Urinary bladder (tissue), 3 donors: ENCODE measurements at regions not wholly inside any gene's neighbourhood (a gene's known extent, or its start where the extent isn't known, plus 50 kb on each side); places are given as distances from the start of the nearest gene placed in this dataset.

ENCODE experiments used
- DNase-seq: peaks from one replicate; pipeline ENCODE4 v3.0.0-alpha.2; 2015; ENCODE audit errors: extremely low spot score
- H3K27ac ChIP-seq: one replicate; pipeline ENCODE4 v1.5.1; 2013; ENCODE audit warnings: low read depth, mild to moderate bottlenecking, moderate library complexity
- H3K36me3 ChIP-seq: one replicate; pipeline ENCODE4 v1.6.1; 2013; ENCODE audit warnings: mild to moderate bottlenecking, moderate library complexity; ENCODE audit not compliant: insufficient read depth
- H3K4me1 ChIP-seq: one replicate; pipeline ENCODE4 v1.6.1; 2013; ENCODE audit warnings: mild to moderate bottlenecking, moderate library complexity; ENCODE audit not compliant: insufficient read depth
- H3K4me3 ChIP-seq: one replicate; pipeline ENCODE4 v1.5.1; 2013; ENCODE audit warnings: low read depth, low read length
- WGBS: extraction: QIAGEN DNeasy Blood & Tissue Kit; methylation state at CpG from one replicate; pipeline ENCODE4 v1.1.7; 2013; 5-methylcytosine and 5-hydroxymethylcytosine counted together
- donor health status: healthy with polysubstance abuse.
- donor health status: healthy.

DNA sequence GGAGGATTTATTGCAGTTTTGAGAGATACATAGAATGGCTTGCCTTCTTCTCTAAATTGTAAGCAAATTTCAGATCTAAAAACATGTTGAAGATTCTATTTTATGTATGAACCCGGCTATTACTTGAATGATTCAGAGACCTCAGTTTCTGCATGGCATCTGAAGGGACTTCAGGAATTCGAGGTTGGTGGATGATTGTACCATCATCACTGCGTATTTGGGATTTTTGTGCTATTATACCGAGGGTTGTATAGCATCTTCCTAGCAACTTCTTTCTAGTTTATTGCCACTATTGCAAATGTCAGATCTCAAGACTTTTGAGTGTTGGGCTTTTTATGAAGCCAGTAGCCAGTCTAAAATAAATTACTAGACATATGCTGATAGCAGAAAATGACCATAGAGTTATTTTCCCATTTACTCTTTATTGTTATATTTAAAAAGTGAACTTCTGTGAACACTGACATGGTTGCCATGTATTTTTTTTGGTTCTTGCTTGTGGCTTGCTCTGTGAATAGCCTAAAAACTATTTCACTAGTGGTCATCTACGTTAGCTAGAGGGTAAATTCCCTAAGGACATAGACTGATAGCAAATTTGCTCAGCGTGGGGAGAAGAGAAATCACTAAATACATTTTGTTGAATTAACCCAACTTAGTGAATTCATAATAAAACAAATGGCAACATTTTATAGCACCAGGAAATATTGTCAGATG, 70.6 kb upstream of the KLF12 start:
- 93% methylated on average over 6 of the region's 6 CpGs for WGBS
- H3K4me3 ChIP-seq, result no peak overlapping the region
- no peaks in the 10 kb centered on the region for H3K4me1 ChIP-seq
- H3K36me3 ChIP-seq, result no peaks in the 10 kb centered on the region
- DNase-seq, result no peak
- no peak overlapping the region for H3K27ac ChIP-seq

DNA sequence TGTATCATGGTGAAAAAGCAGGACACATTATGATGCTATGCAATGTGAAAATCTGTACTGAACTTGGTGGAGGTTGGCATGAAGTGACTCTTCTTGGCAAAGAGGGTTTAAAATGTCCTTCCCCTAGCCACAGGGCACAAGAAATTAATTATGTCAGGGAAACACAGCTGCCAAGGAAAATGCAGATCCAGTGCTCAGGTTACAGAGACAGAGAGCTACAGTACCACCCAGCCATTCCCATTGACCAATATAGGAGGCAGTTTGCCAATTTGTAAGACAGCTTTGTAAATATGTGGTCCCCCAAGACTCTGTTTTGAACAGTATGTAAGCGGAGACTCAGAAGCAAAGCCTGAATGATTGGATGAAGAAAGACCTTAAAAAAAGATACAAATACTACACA, 69.4 kb upstream of the KLF12 start:
- no peak for DNase-seq
- 93% methylated on average over 1 of the region's 1 CpG for WGBS
- no peak overlapping the region for H3K27ac ChIP-seq
- H3K4me1 ChIP-seq, result no peaks in the 10 kb centered on the region
- H3K4me3 ChIP-seq, result no peak overlapping the region
- H3K36me3 ChIP-seq, result no peaks in the 10 kb centered on the region

DNA sequence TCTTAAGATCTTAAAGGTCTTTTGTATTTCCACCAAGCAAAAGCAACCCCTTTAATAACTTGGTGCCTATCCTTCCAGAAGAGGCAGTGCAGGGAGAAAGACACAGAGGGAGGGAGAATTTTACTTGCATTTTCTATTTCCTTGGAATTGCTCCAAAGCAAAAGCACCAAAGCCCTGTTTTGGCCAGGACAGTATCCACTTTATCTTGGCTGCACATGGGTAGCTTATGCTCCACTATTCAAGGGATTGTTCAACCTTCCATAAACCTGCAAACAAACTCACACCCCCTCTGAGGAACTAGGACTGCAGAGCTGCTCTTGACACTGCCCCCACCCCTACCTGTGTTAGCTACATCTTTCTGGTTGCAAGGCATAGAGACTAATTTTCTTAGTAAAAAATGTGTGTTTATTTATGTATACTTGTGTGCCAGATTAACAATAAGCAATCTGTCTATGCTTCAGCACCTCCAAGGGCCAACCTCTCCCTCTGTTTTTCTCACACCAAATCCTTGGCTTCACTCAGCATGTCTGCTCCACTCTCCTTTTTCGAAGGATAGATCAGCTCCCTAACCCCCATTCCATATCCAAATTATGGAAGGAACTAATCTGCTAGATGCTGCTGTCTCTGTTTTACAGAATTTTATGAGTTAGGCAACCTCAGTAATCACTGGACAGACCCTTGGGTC, 68.1 kb upstream of the KLF12 start:
- H3K36me3 ChIP-seq, result no peaks in the 10 kb centered on the region
- H3K4me1 ChIP-seq, result no peaks in the 10 kb centered on the region
- DNase-seq, result no peak
- WGBS, result 35% methylated on average over 1 of the region's 1 CpG
- no peak overlapping the region for H3K27ac ChIP-seq
- no peak overlapping the region for H3K4me3 ChIP-seq

DNA sequence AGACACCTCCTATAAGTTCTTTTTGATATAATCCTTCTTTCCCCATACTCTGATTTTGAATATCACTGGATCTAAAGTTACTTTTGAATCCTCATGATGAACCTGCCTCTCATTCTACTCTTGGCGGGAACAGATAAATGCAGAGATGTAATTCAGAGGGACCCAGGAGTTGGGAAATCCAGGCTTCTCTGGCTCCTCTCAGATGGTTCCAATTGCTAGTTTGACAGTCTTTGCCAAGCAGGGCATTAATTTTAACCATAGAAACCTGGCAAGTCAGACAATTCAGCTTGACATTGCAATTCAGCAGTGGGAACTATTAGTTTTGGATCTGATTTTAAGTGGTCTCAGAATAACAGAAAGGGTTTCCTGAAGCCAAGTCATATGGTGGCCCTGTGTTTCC, 67.3 kb upstream of the KLF12 start:
- Histone ChIP-seq H3K4me3 (no peak overlapping the region), H3K36me3 (no peaks in the 10 kb centered on the region)

DNA sequence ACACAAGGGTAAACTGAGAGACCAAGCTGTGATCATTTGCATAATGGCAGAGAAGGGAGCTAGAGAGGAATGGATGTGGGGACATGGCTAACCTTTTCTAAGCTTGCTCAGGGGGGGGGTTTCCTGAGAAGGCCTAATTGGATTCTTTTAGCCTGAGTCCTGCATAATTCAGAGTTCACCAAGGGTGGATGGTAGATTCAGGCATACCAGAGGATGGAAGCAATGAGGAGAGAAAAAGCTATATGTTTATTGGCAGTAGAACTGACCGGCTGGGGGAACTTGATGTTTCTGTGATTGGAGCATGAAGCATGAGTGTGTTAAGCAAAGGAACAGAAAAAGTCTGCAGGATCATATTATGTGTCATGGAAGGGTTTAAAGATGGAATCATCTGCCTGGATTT, 65.9 kb upstream of the KLF12 start:
- no peak overlapping the region for H3K4me3 ChIP-seq
- no peak overlapping the region for H3K27ac ChIP-seq
- WGBS, result 94% methylated on average over 1 of the region's 1 CpG
- no peaks in the 10 kb centered on the region for H3K36me3 ChIP-seq
- no peaks in the 10 kb centered on the region for H3K4me1 ChIP-seq
- DNase-seq, result no peak

More for the DNA sequence above, 67.3 kb upstream of the KLF12 start:
- Histone ChIP-seq H3K4me1 (no peaks in the 10 kb centered on the region), H3K27ac (no peak overlapping the region)
- DNase-seq, result no peak
- WGBS, result 95% methylated on average over 1 of the region's 1 CpG

DNA sequence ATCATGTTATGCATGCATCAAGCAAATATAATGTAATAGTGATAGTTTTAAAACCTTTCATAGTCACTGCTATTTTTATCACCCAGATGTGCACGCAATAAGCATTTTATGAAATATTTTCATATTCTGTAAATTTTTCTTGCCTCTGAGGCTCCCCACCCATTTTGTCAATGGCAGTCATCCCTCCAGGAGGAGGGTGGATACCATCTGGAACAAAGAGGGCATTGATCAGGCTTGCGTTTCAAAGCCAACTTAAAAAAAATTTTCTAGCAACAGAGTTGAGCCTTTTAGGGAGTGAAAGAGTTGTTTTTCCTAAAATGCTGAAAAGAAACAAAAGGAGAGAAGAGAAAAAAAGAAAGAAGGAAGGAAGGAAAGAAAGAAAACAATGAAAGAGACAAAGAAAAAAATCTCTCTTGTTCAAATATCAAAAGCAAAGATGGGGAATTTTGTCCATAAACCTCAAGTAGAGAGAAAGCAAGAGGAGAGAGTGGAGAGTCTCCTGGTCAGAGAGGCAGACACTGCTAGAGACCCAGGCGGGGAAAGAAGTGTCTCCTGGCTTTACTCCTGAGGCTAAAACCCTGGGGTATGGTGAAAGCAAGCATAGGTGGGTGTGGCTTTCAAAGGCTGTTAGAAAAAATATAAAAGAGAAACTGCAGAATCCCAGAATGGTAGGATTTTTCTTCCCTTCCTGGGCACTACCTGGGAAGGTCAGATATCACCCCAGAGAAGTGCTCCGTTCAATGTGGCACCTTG, 63.6 kb upstream of the KLF12 start:
- 89% methylated on average over 4 of the region's 4 CpGs for WGBS
- Histone ChIP-seq H3K27ac (no peak overlapping the region), H3K4me3 (no peak overlapping the region), H3K36me3 (no peaks in the 10 kb centered on the region), H3K4me1 (no peaks in the 10 kb centered on the region)
- DNase-seq, result no peak

DNA sequence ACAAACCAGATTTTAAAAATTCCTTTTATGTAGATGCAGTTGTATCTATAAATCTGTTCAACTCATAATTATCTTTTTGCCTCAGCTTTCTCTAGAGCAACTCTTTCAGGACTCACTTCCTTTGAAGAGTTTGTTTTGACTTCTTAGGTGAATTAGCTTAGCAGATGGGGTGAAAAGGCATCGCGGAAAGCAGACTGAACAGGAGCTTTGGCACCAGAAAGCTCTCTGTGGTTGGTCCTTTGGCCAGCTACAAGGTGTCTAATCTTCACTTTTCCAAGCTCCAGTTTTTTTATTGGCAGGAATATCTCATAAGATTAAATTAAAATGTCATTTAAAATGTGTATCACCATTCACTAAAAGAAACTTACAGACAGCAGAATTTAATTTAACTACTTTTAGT, 60.6 kb upstream of the KLF12 start:
- no peak for DNase-seq
- Histone ChIP-seq H3K4me3 (no peak overlapping the region), H3K36me3 (no peaks in the 10 kb centered on the region), H3K4me1 (no peaks in the 10 kb centered on the region), H3K27ac (no peak overlapping the region)
- 73% methylated on average over 2 of the region's 2 CpGs for WGBS

DNA sequence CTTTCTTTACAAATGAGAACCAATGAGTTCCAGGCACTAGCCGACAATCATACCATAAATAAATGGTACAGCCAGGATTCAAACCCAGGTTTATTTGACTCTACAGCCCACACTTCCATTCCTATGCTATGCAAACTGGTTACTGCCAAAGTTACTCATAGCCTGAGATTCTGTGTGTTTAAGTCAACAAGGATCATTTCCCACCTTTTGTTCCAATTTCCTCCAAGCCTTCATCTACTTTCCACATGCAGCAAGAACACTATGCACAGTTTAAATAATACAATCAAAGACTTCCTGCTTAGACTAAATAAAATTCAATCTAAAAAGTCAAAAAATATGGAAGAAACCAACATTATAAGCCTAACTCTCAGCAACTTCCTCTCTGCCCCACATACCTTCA, 59.2 kb upstream of the KLF12 start:
- H3K36me3 ChIP-seq, result no peaks in the 10 kb centered on the region
- H3K4me1 ChIP-seq, result no peaks in the 10 kb centered on the region
- H3K27ac ChIP-seq, result no peak overlapping the region
- 93% methylated on average over 1 of the region's 1 CpG for WGBS
- no peak overlapping the region for H3K4me3 ChIP-seq
- DNase-seq, result no peak

DNA sequence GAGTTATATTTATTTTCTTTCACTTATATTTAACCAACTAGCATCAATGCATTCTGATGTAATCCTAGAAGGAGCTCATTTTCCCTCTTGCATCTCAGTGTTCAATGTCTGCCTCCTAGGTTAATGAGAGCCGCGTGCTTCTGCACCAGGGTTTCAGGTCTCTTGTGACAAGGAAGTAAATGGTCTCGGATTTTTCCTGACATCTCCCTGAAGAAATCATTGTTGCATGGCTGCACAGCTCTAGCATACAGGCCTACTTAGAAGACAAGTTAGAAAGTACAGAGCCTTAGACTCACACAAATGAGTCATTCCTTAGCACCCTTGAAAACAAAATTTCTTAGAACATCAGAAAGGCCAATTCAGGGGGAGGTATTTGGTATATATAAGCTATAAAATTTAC, 57.2 kb upstream of the KLF12 start:
- no peak overlapping the region for H3K4me3 ChIP-seq
- WGBS, result 79% methylated on average over 3 of the region's 3 CpGs
- H3K27ac ChIP-seq, result no peak overlapping the region
- no peaks in the 10 kb centered on the region for H3K36me3 ChIP-seq
- DNase-seq, result no peak
- H3K4me1 ChIP-seq, result no peaks in the 10 kb centered on the region

DNA sequence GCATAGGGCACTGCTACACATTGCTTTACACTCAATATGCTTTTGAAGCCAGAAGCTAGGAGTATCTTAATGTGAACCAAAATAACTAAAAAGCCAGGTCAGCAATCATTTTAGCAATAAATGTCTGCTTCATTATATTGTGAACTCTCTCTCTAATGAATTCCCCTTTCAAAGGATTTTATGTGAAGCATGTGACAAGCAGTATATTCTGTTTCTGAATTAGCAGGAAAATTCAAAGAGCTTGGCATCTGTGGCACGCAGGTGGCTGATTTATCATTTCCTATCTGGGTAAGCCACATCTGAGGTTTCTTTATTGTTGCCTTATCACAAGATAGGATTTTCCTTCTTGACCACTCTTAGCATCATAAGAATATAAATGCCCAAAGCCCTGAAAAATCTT, 56.8 kb upstream of the KLF12 start:
- WGBS, result 44% methylated on average over 1 of the region's 1 CpG
- no peak overlapping the region for H3K27ac ChIP-seq
- H3K4me1 ChIP-seq, result no peaks in the 10 kb centered on the region
- DNase-seq, result no peak
- no peaks in the 10 kb centered on the region for H3K36me3 ChIP-seq
- H3K4me3 ChIP-seq, result no peak overlapping the region

DNA sequence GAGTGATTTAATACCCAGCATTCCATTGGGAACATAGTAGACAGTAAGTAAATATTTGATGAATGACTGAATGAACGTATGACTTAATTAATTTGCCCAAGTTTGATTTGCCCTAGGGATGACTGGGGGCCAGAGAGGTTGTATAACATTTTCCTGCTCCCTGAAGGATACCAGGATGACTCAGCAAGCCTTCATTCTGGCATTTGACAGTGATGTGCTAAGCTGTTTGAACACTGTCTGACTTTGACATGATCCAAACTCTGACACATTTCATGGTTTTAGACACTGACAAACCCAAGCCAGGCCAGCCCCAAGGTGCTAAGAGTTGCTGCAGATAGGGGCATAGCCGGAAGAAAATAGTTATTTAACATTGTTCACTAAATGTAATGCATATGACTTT, 53.4 kb upstream of the KLF12 start:
- Histone ChIP-seq H3K27ac (no peak overlapping the region), H3K4me1 (no peaks in the 10 kb centered on the region), H3K36me3 (no peaks in the 10 kb centered on the region), H3K4me3 (no peak overlapping the region)
- DNase-seq, result no peak
- 86% methylated on average over 2 of the region's 2 CpGs for WGBS

DNA sequence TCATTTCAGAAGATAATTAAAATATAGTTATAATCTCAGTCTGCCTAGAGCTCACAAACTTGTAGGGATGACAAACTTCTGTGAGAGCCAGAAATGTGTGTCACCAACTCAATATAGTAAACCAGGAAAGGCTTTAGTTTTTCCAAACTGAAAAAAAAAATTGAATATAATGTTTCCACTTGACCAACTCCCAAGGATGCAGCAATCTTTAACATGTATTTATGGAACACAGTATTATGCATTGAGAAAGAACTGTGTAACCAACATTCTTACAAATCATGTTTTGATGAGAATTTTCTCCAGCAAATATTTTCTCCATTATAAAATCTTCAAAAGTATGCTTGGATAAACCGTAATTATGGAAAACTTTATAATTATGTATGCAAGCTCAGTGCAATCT, 50.1 kb upstream of the KLF12 start:
- WGBS, result 86% methylated on average over 1 of the region's 1 CpG
- Histone ChIP-seq H3K4me3 (no peak overlapping the region), H3K4me1 (no peaks in the 10 kb centered on the region), H3K27ac (no peak overlapping the region), H3K36me3 (no peaks in the 10 kb centered on the region)
- no peak for DNase-seq
